ENCODE measurements at regions not wholly inside any gene's neighbourhood (a gene's known extent, or its start where the extent isn't known, plus 50 kb on each side); places are given as distances from the start of the nearest gene placed in this dataset.

- H3K4me3 ChIP-seq: no peak overlapping the region
- ATAC-seq (ENCODE audit: insufficient number of reproducible peaks, low FRiP score, low read depth): no peak
- TF ChIP-seq CTCF (IDR thresholded peaks at IDR 0.05): no peak
Measured at GRCh38 chr2:194750926-194751325, 906.1 kb upstream of the SLC39A10 start.

GRCh38 chr2:194745557-194746146 lies 911.4 kb upstream of the SLC39A10 start:
- H3K27ac ChIP-seq: no peak overlapping the region
- no peak overlapping the region for H3K4me3 ChIP-seq
- no peaks in the 10 kb centered on the region for H3K9me3 ChIP-seq
- ATAC-seq (ENCODE audit: insufficient number of reproducible peaks, low FRiP score, low read depth) (no peak), DNase-seq (ENCODE audit: low spot score) (no peak)
- H3K4me1 ChIP-seq (ENCODE audit: control insufficient read depth in 1 of 2, low read depth in 2 of 2): no peaks in the 10 kb centered on the region
- no peaks in the 10 kb centered on the region for H3K36me3 ChIP-seq
- no peak for TF ChIP-seq CTCF (IDR thresholded peaks at IDR 0.05)
- H3K27me3 ChIP-seq (replicated peaks; ENCODE audit: insufficient read depth): no peaks in the 10 kb centered on the region

More at GRCh38 chr2:194750926-194751325, 906.1 kb upstream of the SLC39A10 start:
- DNase-seq (ENCODE audit: low spot score): no peak
- no peaks in the 10 kb centered on the region for H3K9me3 ChIP-seq
- no peaks in the 10 kb centered on the region for H3K27me3 ChIP-seq (replicated peaks; ENCODE audit: insufficient read depth)
- H3K27ac ChIP-seq: no peak overlapping the region
- no peaks in the 10 kb centered on the region for H3K36me3 ChIP-seq
- no peaks in the 10 kb centered on the region for H3K4me1 ChIP-seq (ENCODE audit: control insufficient read depth in 1 of 2, low read depth in 2 of 2)

- Histone ChIP-seq H3K9me3 (no peaks in the 10 kb centered on the region), H3K27me3 (replicated peaks; ENCODE audit: insufficient read depth) (no peaks in the 10 kb centered on the region), H3K4me1 (ENCODE audit: control insufficient read depth in 1 of 2, low read depth in 2 of 2) (no peaks in the 10 kb centered on the region), H3K36me3 (no peaks in the 10 kb centered on the region), H3K27ac (no peak overlapping the region), H3K4me3 (no peak overlapping the region)
- no peak for TF ChIP-seq CTCF (IDR thresholded peaks at IDR 0.05)
- DNase-seq (ENCODE audit: low spot score): no peak
- no peak for ATAC-seq (ENCODE audit: insufficient number of reproducible peaks, low FRiP score, low read depth)
Measured at GRCh38 chr2:194742706-194743105, 914.3 kb upstream of the SLC39A10 start.

- DNase-seq (ENCODE audit: low spot score): no peak
- TF ChIP-seq CTCF (IDR thresholded peaks at IDR 0.05): no peak
- Histone ChIP-seq H3K4me3 (no peak overlapping the region), H3K27ac (no peak overlapping the region), H3K9me3 (no peaks in the 10 kb centered on the region), H3K27me3 (replicated peaks; ENCODE audit: insufficient read depth) (no peaks in the 10 kb centered on the region), H3K36me3 (no peaks in the 10 kb centered on the region), H3K4me1 (ENCODE audit: control insufficient read depth in 1 of 2, low read depth in 2 of 2) (no peaks in the 10 kb centered on the region)
- ATAC-seq (ENCODE audit: insufficient number of reproducible peaks, low FRiP score, low read depth): no peak
Measured at GRCh38 chr2:194739217-194739616, 917.8 kb upstream of the SLC39A10 start.

- no peak for DNase-seq (ENCODE audit: low spot score)
- Histone ChIP-seq H3K27ac (no peak overlapping the region), H3K9me3 (no peaks in the 10 kb centered on the region), H3K36me3 (no peaks in the 10 kb centered on the region), H3K4me1 (ENCODE audit: control insufficient read depth in 1 of 2, low read depth in 2 of 2) (no peaks in the 10 kb centered on the region), H3K4me3 (no peak overlapping the region), H3K27me3 (replicated peaks; ENCODE audit: insufficient read depth) (no peaks in the 10 kb centered on the region)
- no peak for TF ChIP-seq CTCF (IDR thresholded peaks at IDR 0.05)
- no peak for ATAC-seq (ENCODE audit: insufficient number of reproducible peaks, low FRiP score, low read depth)
Measured at GRCh38 chr2:194735837-194736542, 921.0 kb upstream of the SLC39A10 start.

Measured in thoracic aorta (tissue), 2 donors.